Neuronal stem cell (in vitro differentiated cells): ENCODE measurements at regions not wholly inside any gene's neighbourhood (a gene's known extent, or its start where the extent isn't known, plus 50 kb on each side); places are given as distances from the start of the nearest gene placed in this dataset.

Experiments
- DNase-seq: peaks from one replicate; pipeline ENCODE4 v3.0.0-alpha.2; 2013; ENCODE audit warnings: low spot score
- H2AFZ ChIP-seq: one replicate; pipeline ENCODE4 v1.6.1; 2013; ENCODE audit warnings: mild to moderate bottlenecking, low read length, inconsistent platforms
- H2AK5ac ChIP-seq: 2 replicates; pipeline ENCODE4 v1.6.1; 2013; ENCODE audit warnings: low read depth, mild to moderate bottlenecking, inconsistent platforms, low read length, moderate library complexity, mixed read lengths
- H2BK120ac ChIP-seq: 2 replicates; pipeline ENCODE4 v1.6.1; 2013; ENCODE audit warnings: low read depth, mild to moderate bottlenecking, inconsistent platforms, low read length, moderate library complexity, mixed read lengths
- H2BK12ac ChIP-seq: one replicate; pipeline ENCODE4 v1.6.1; 2013; ENCODE audit warnings: low read length, inconsistent platforms
- H2BK15ac ChIP-seq: 2 replicates; pipeline ENCODE4 v1.6.1; 2013; ENCODE audit warnings: mild to moderate bottlenecking, low read length, inconsistent platforms, mixed read lengths
- H2BK5ac ChIP-seq: one replicate; pipeline ENCODE4 v1.6.1; 2013; ENCODE audit warnings: inconsistent platforms, mild to moderate bottlenecking, low read length, moderate library complexity
- H3K14ac ChIP-seq: one replicate; pipeline ENCODE4 v1.6.1; 2013; ENCODE audit warnings: low read length, inconsistent platforms
- H3K18ac ChIP-seq: 2 replicates; pipeline ENCODE4 v1.6.1; 2013; ENCODE audit warnings: low read length, inconsistent platforms
- H3K23ac ChIP-seq: 2 replicates; pipeline ENCODE4 v1.6.1; 2013; ENCODE audit warnings: low read depth, mild to moderate bottlenecking, mixed read lengths, low read length, inconsistent platforms; ENCODE audit not compliant: poor library complexity
- H3K27ac ChIP-seq: replicated peaks from 3 replicates; pipeline ENCODE4 v1.5.1; 2013; ENCODE audit warnings: low read length, inconsistent platforms
- H3K27me3 ChIP-seq, 3 experiments: 2 replicates each; pipeline ENCODE4 v1.6.1; 2013; ENCODE audit warnings: low read length in 3 of 3, mild to moderate bottlenecking in 2 of 3, inconsistent platforms in 1 of 3, low read depth in 1 of 3, mixed read lengths in 1 of 3, moderate library complexity in 1 of 3; ENCODE audit not compliant: control insufficient read depth in 3 of 3, insufficient read depth in 3 of 3
- H3K36me3 ChIP-seq, 2 donors: replicated peaks in 1 of 2; 2 replicates each; pipeline ENCODE4 v1.6.1; 2013; ENCODE audit warnings: low read length in 2 of 2; ENCODE audit not compliant: control insufficient read depth in 2 of 2, insufficient read depth in 2 of 2
- H3K4ac ChIP-seq: 2 replicates; pipeline ENCODE4 v1.6.1; 2013; ENCODE audit warnings: inconsistent platforms, mild to moderate bottlenecking, low read length, moderate library complexity
- H3K4me1 ChIP-seq, 2 donors: 1 replicate in 1 of 2; 2 replicates in 1 of 2; pipeline ENCODE4 v1.6.1; 2013; ENCODE audit warnings: low read length in 2 of 2, low read depth in 1 of 2; ENCODE audit not compliant: control insufficient read depth in 2 of 2, insufficient read depth in 1 of 2
- H3K4me2 ChIP-seq: one replicate; pipeline ENCODE4 v1.6.1; 2013; ENCODE audit warnings: mild to moderate bottlenecking, low read length, inconsistent platforms; ENCODE audit not compliant: insufficient read depth, poor library complexity, severe bottlenecking
- H3K4me3 ChIP-seq, 2 donors: 2 replicates each; pipeline ENCODE4 v1.5.1; 2013; ENCODE audit warnings: low read length in 2 of 2, mild to moderate bottlenecking in 2 of 2, inconsistent platforms in 1 of 2, moderate library complexity in 1 of 2
- H3K79me1 ChIP-seq: one replicate; pipeline ENCODE4 v1.6.1; 2013; ENCODE audit warnings: low read depth, mild to moderate bottlenecking, inconsistent platforms, low read length, moderate library complexity
- H3K9ac ChIP-seq: one replicate; pipeline ENCODE4 v1.6.1; 2013; ENCODE audit warnings: mild to moderate bottlenecking, low read depth, low read length, inconsistent platforms; ENCODE audit not compliant: poor library complexity
- H3K9me3 ChIP-seq, 2 donors: replicated peaks in 1 of 2; 2 replicates each; pipeline versions ENCODE3 to v1.6.1; 2013; ENCODE audit warnings: low read length in 2 of 2, mild to moderate bottlenecking in 2 of 2, inconsistent platforms in 1 of 2, low read depth in 1 of 2, mixed read lengths in 1 of 2, moderate library complexity in 1 of 2; ENCODE audit not compliant: control insufficient read depth in 2 of 2, insufficient read depth in 1 of 2
- H4K8ac ChIP-seq: one replicate; pipeline ENCODE4 v1.6.1; 2013; ENCODE audit warnings: low read depth, mild to moderate bottlenecking, inconsistent platforms, low read length, moderate library complexity
- H4K91ac ChIP-seq: one replicate; pipeline ENCODE4 v1.6.1; 2013; ENCODE audit warnings: low read length, low read depth, mild to moderate bottlenecking, inconsistent platforms; ENCODE audit not compliant: poor library complexity
- WGBS, 2 donors: extraction: QIAGEN DNeasy Blood & Tissue Kit; methylation state at CpG; one replicate each; pipeline ENCODE4 v1.1.7; 2013; ENCODE audit warnings: missing lambda C conversion rate in 2 of 2, mixed read lengths in 1 of 2; ENCODE audit not compliant: insufficient read length in 2 of 2, insufficient replicate concordance in 1 of 2; ENCODE audit errors: extremely low coverage in 2 of 2; 5-methylcytosine and 5-hydroxymethylcytosine counted together

- WGBS, 2 donors = no CpG with 5 or more reads among the region's 1 CpG
- Histone ChIP-seq H3K4me1 (no peaks in the 10 kb centered on the region), H2BK15ac (no peak overlapping the region), H4K91ac (no peak overlapping the region), H3K27ac (no peak overlapping the region), H2BK12ac (no peak overlapping the region), H3K79me1 (no peaks in the 10 kb centered on the region), H4K8ac (no peak overlapping the region), H2BK120ac (no peak overlapping the region), H3K9ac (no peak overlapping the region), H2AK5ac (no peak overlapping the region), H2AFZ (no peak overlapping the region), H3K23ac (no peak overlapping the region), H3K9me3 (peaks cover 0 to 2% of the 10 kb centered on the region in 2 donors), H3K4me2 (no peak overlapping the region), H3K14ac (no peak overlapping the region), H3K4ac (no peak overlapping the region), H3K4me3 (no peak overlapping the region), H3K18ac (no peak overlapping the region), H2BK5ac (no peak overlapping the region), H3K36me3 (no peaks in the 10 kb centered on the region), H3K27me3 (no peaks in the 10 kb centered on the region)
- DNase-seq = no peak
Observed at GRCh38 chr3:144810160-144810559, 838.5 kb downstream of the DIPK2A start.

GRCh38 chr3:144815655-144816054, 844.0 kb downstream of the DIPK2A start:
- H2BK120ac ChIP-seq = no peak overlapping the region
- WGBS, 2 donors = no CpG with 5 or more reads among the region's 3 CpGs

GRCh38 chr3:144816323-144816722, 844.7 kb downstream of the DIPK2A start:
- WGBS, 2 donors = no CpG with 5 or more reads among the region's 2 CpGs
- Histone ChIP-seq H2BK15ac (no peak overlapping the region), H3K18ac (no peak overlapping the region), H3K4me1 (peaks cover 0 to 3% of the 10 kb centered on the region in 2 donors), H3K14ac (no peak overlapping the region), H4K8ac (no peak overlapping the region), H2AK5ac (no peak overlapping the region), H4K91ac (no peak overlapping the region), H3K36me3 (no peaks in the 10 kb centered on the region), H3K9me3 (no peaks in the 10 kb centered on the region), H2BK120ac (no peak overlapping the region), H3K27me3 (no peaks in the 10 kb centered on the region), H2BK12ac (no peak overlapping the region), H3K23ac (no peak overlapping the region), H2AFZ (no peak overlapping the region), H3K9ac (no peak overlapping the region), H3K27ac (no peak overlapping the region), H2BK5ac (no peak overlapping the region), H3K4ac (no peak overlapping the region), H3K4me3 (no peak overlapping the region), H3K79me1 (no peaks in the 10 kb centered on the region), H3K4me2 (no peak overlapping the region)
- no peak for DNase-seq

More at GRCh38 chr3:144815655-144816054, 844.0 kb downstream of the DIPK2A start:
- Histone ChIP-seq H2BK12ac (no peak overlapping the region), H3K4me3 (no peak overlapping the region), H3K27me3 (no peaks in the 10 kb centered on the region), H4K91ac (no peak overlapping the region), H3K27ac (no peak overlapping the region), H3K23ac (no peak overlapping the region), H3K4me2 (no peak overlapping the region), H4K8ac (no peak overlapping the region), H3K4ac (no peak overlapping the region), H3K9me3 (no peaks in the 10 kb centered on the region), H3K18ac (no peak overlapping the region), H3K14ac (no peak overlapping the region), H3K4me1 (peaks cover 0 to 3% of the 10 kb centered on the region in 2 donors), H2BK15ac (no peak overlapping the region), H3K79me1 (no peaks in the 10 kb centered on the region), H2AK5ac (no peak overlapping the region), H3K9ac (no peak overlapping the region), H2AFZ (no peak overlapping the region), H3K36me3 (no peaks in the 10 kb centered on the region), H2BK5ac (no peak overlapping the region)
- DNase-seq = no peak

- no peak overlapping the region for H3K23ac ChIP-seq
- no peaks in the 10 kb centered on the region for H3K79me1 ChIP-seq
- H2BK12ac ChIP-seq = no peak overlapping the region
- no peak overlapping the region for H3K14ac ChIP-seq
- no peak for DNase-seq
- H2AK5ac ChIP-seq = no peak overlapping the region
- no peak overlapping the region for H2BK15ac ChIP-seq
- H3K9me3 ChIP-seq = no peaks in the 10 kb centered on the region
- no peak overlapping the region for H3K4me3 ChIP-seq
- H3K4ac ChIP-seq = no peak overlapping the region
- H3K18ac ChIP-seq = no peak overlapping the region
- no peak overlapping the region for H3K27ac ChIP-seq
- H2BK120ac ChIP-seq = no peak overlapping the region
- no peaks in the 10 kb centered on the region for H3K36me3 ChIP-seq
- no peak overlapping the region for H3K4me2 ChIP-seq
- no peak overlapping the region for H4K91ac ChIP-seq
- no peak overlapping the region for H2BK5ac ChIP-seq
- no peak overlapping the region for H4K8ac ChIP-seq
- no peak overlapping the region for H3K9ac ChIP-seq
- H2AFZ ChIP-seq = no peak overlapping the region
- no peaks in the 10 kb centered on the region for H3K27me3 ChIP-seq
- peaks cover 0 to 3% of the 10 kb centered on the region in 2 donors for H3K4me1 ChIP-seq
Observed at GRCh38 chr3:144818973-144819372, 847.4 kb downstream of the DIPK2A start.
